Hepatocyte (in vitro differentiated cells): ENCODE measurements at regions not wholly inside any gene's neighbourhood (a gene's known extent, or its start where the extent isn't known, plus 50 kb on each side); places are given as distances from the start of the nearest gene placed in this dataset.

Experiments
- CTCF ChIP-seq: fragments of 200-600 bp; sonication (generic); IDR thresholded peaks from 2 replicates; pipeline ENCODE4 v1.5.1; 2016; ENCODE audit warnings: antibody characterized with exemption, mild to moderate bottlenecking; ENCODE audit not compliant: poor library complexity
- EZH2 ChIP-seq: fragments of 200-600 bp; sonication (generic); IDR thresholded peaks from 2 replicates; pipeline ENCODE4 v1.6.1; 2016; ENCODE audit warnings: antibody characterized with exemption, mild to moderate bottlenecking, borderline replicate concordance
- EZH2phosphoT487 ChIP-seq: fragments of 200-600 bp; sonication (generic); IDR thresholded peaks from one replicate; pipeline ENCODE4 v1.6.1; 2018; ENCODE audit warnings: antibody characterized with exemption, mild to moderate bottlenecking, low read depth, moderate library complexity; ENCODE audit not compliant: unreplicated experiment, severe bottlenecking

- TF ChIP-seq CTCF (no peak), EZH2 (no peak), EZH2phosphoT487 (no peak)
Measured at GRCh38 chr2:8125741-8126711, 555.8 kb upstream of the ID2 start.
